Colonic mucosa (tissue), 4 donors: ENCODE measurements at regions not wholly inside any gene's neighbourhood (a gene's known extent, or its start where the extent isn't known, plus 50 kb on each side); places are given as distances from the start of the nearest gene placed in this dataset.

Experiments
- DNase-seq: peaks from one replicate; pipeline ENCODE4 v3.0.0-alpha.2; 2020
- H3K27ac ChIP-seq: fragments of 200-600 bp; one replicate; pipeline ENCODE4 v1.8.0; 2021
- H3K27me3 ChIP-seq: fragments of 200-600 bp; one replicate; pipeline ENCODE4 v1.8.0; 2021
- H3K36me3 ChIP-seq: fragments of 200-600 bp; one replicate; pipeline ENCODE4 v1.8.0; 2021
- H3K4me1 ChIP-seq: fragments of 200-600 bp; one replicate; pipeline ENCODE4 v1.8.0; 2021; ENCODE audit warnings: mild to moderate bottlenecking
- H3K4me3 ChIP-seq: fragments of 200-600 bp; one replicate; pipeline ENCODE4 v1.8.0; 2021
- H3K9ac ChIP-seq, 2 donors: one replicate each; pipeline ENCODE4 v1.7.0; 2013; ENCODE audit warnings: control low read depth in 2 of 2, low read depth in 2 of 2, low read length in 2 of 2
- H3K9me3 ChIP-seq: fragments of 200-600 bp; one replicate; pipeline ENCODE4 v1.8.0; 2021
- CTCF ChIP-seq: fragments of 200-600 bp; IDR thresholded peaks from one replicate; pipeline ENCODE4 v1.8.0; 2022; ENCODE audit warnings: antibody characterized with exemption, mild to moderate bottlenecking
- intact Hi-C: fragments of 100-400 bp; cut with DNase I; formaldehyde crosslinking; loops from one replicate; pipeline ENCODE4 v1.14.1; 2022
- donor health status: healthy.
- donor health status: DM: no; HTN: no; CAD: no.
- donor health status: DM: no; HTN: no; CAD: no.

GRCh38 chr5:17042041-17042440 lies 106.0 kb upstream of the MYO10 start:
- Histone ChIP-seq H3K4me3 (no peak overlapping the region), H3K36me3 (no peaks in the 10 kb centered on the region), H3K4me1 (no peaks in the 10 kb centered on the region), H3K27ac (no peak overlapping the region), H3K27me3 (no peaks in the 10 kb centered on the region), H3K9me3 (no peaks in the 10 kb centered on the region), H3K9ac (no peak overlapping the region)
- no peak for TF ChIP-seq CTCF
- intact Hi-C loops: no loop called here
- DNase-seq: no peak

GRCh38 chr5:17046320-17046719 lies 110.2 kb upstream of the MYO10 start:
- no peak for DNase-seq
- Histone ChIP-seq H3K9ac (no peak overlapping the region), H3K27ac (no peak overlapping the region), H3K4me3 (no peak overlapping the region), H3K4me1 (no peaks in the 10 kb centered on the region), H3K36me3 (no peaks in the 10 kb centered on the region), H3K9me3 (no peaks in the 10 kb centered on the region), H3K27me3 (no peaks in the 10 kb centered on the region)
- TF ChIP-seq CTCF: no peak
- intact Hi-C loops: no loop called here

GRCh38 chr5:17050236-17050635 lies 114.1 kb upstream of the MYO10 start:
- no peak overlapping the region for H3K4me3 ChIP-seq
- no peaks in the 10 kb centered on the region for H3K4me1 ChIP-seq
- TF ChIP-seq CTCF: no peak
- no peak for DNase-seq
- H3K27ac ChIP-seq: no peak overlapping the region
- intact Hi-C loops: no loop called here
- H3K9me3 ChIP-seq: no peaks in the 10 kb centered on the region
- H3K27me3 ChIP-seq: no peaks in the 10 kb centered on the region
- no peaks in the 10 kb centered on the region for H3K36me3 ChIP-seq
- no peak overlapping the region for H3K9ac ChIP-seq

- intact Hi-C loops: no loop called here
- H3K9ac ChIP-seq: no peak overlapping the region
- H3K36me3 ChIP-seq: no peaks in the 10 kb centered on the region
- no peak for DNase-seq
- H3K27ac ChIP-seq: no peak overlapping the region
- H3K27me3 ChIP-seq: no peaks in the 10 kb centered on the region
- TF ChIP-seq CTCF: no peak
- no peak overlapping the region for H3K4me3 ChIP-seq
- no peaks in the 10 kb centered on the region for H3K9me3 ChIP-seq
- H3K4me1 ChIP-seq: no peaks in the 10 kb centered on the region
Measured at GRCh38 chr5:17054911-17055310, 118.8 kb upstream of the MYO10 start.

GRCh38 chr5:17056141-17056631 lies 120.1 kb upstream of the MYO10 start:
- peak; percentile 39 for DNase-seq

More at GRCh38 chr5:17056141-17056631, 120.1 kb upstream of the MYO10 start:
- H3K9me3 ChIP-seq: no peaks in the 10 kb centered on the region
- H3K4me1 ChIP-seq: no peaks in the 10 kb centered on the region
- no peak overlapping the region for H3K27ac ChIP-seq
- H3K4me3 ChIP-seq: no peak overlapping the region
- H3K36me3 ChIP-seq: no peaks in the 10 kb centered on the region
- no peaks in the 10 kb centered on the region for H3K27me3 ChIP-seq
- H3K9ac ChIP-seq: no peak overlapping the region
- no peak for TF ChIP-seq CTCF
- intact Hi-C loops: no loop called here
